ENCODE measurements at regions not wholly inside any gene's neighbourhood (a gene's known extent, or its start where the extent isn't known, plus 50 kb on each side); places are given as distances from the start of the nearest gene placed in this dataset.

- no peak for TF ChIP-seq CSDC2 (CRISPR knock-in tag; IDR thresholded peaks at IDR 0.05)
- no peak for TF ChIP-seq ZNF70 (CRISPR knock-in tag; IDR thresholded peaks at IDR 0.05)
- no peak for TF ChIP-seq SNAI2 (CRISPR knock-in tag; IDR thresholded peaks at IDR 0.05)
- TF ChIP-seq RARB (CRISPR knock-in tag; IDR thresholded peaks at IDR 0.05): no peak
- no peak for TF ChIP-seq BACH2 (CRISPR knock-in tag; IDR thresholded peaks at IDR 0.05; ENCODE audit: borderline replicate concordance)
- TF ChIP-seq ZNF8 (CRISPR knock-in tag; IDR thresholded peaks at IDR 0.05): no peak
- TF ChIP-seq CSRNP3 (CRISPR knock-in tag; IDR thresholded peaks at IDR 0.05): no peak
- no peak for TF ChIP-seq TOX (CRISPR knock-in tag; IDR thresholded peaks at IDR 0.05; ENCODE audit: borderline replicate concordance)
Observed at GRCh38 chr18:73261243-73261642, 393.5 kb upstream of the NETO1 start.

GRCh38 chr18:73258375-73259087 lies 390.7 kb upstream of the NETO1 start:
- no peak for ATAC-seq
- TF ChIP-seq ZC3H10 (CRISPR knock-in tag; IDR thresholded peaks at IDR 0.05) (no peak), CSDC2 (CRISPR knock-in tag; IDR thresholded peaks at IDR 0.05) (no peak), POU6F1 (CRISPR knock-in tag; IDR thresholded peaks at IDR 0.05; ENCODE audit: borderline replicate concordance, low read depth) (no peak), PATZ1 (CRISPR knock-in tag; IDR thresholded peaks at IDR 0.05; ENCODE audit: borderline replicate concordance) (no peak), GLIS3 (CRISPR knock-in tag; IDR thresholded peaks at IDR 0.05) (no peak), PPARA (CRISPR knock-in tag; IDR thresholded peaks at IDR 0.05; ENCODE audit: borderline replicate concordance) (no peak), ESRRG (CRISPR knock-in tag; IDR thresholded peaks at IDR 0.05) (no peak), ZNF565 (CRISPR knock-in tag; conservative IDR thresholded peaks at IDR 0.05; ENCODE audit: low read depth) (no peak), TCF4 (CRISPR knock-in tag; IDR thresholded peaks at IDR 0.05; ENCODE audit: borderline replicate concordance) (no peak), ISL1 (CRISPR knock-in tag; IDR thresholded peaks at IDR 0.05) (no peak), CSRNP3 (CRISPR knock-in tag; IDR thresholded peaks at IDR 0.05) (no peak), ARNTL (CRISPR knock-in tag; IDR thresholded peaks at IDR 0.05; ENCODE audit: borderline replicate concordance, low read depth) (no peak), SNAI2 (CRISPR knock-in tag; IDR thresholded peaks at IDR 0.05) (no peak)

More at GRCh38 chr18:73261243-73261642, 393.5 kb upstream of the NETO1 start:
- ATAC-seq: no peak

- ATAC-seq: no peak
- TF ChIP-seq CSRNP3 (CRISPR knock-in tag; IDR thresholded peaks at IDR 0.05): no peak
- TF ChIP-seq POU6F1 (CRISPR knock-in tag; IDR thresholded peaks at IDR 0.05; ENCODE audit: borderline replicate concordance, low read depth): no peak
- TF ChIP-seq CSDC2 (CRISPR knock-in tag; IDR thresholded peaks at IDR 0.05): no peak
- no peak for TF ChIP-seq PATZ1 (CRISPR knock-in tag; IDR thresholded peaks at IDR 0.05; ENCODE audit: borderline replicate concordance)
- TF ChIP-seq ZNF70 (CRISPR knock-in tag; IDR thresholded peaks at IDR 0.05): no peak
- TF ChIP-seq ARNTL (CRISPR knock-in tag; IDR thresholded peaks at IDR 0.05; ENCODE audit: borderline replicate concordance, low read depth): no peak
- TF ChIP-seq OSR1 (CRISPR knock-in tag; IDR thresholded peaks at IDR 0.05): no peak
- no peak for TF ChIP-seq RARB (CRISPR knock-in tag; IDR thresholded peaks at IDR 0.05)
- TF ChIP-seq GLIS3 (CRISPR knock-in tag; IDR thresholded peaks at IDR 0.05): no peak
- TF ChIP-seq ISL1 (CRISPR knock-in tag; IDR thresholded peaks at IDR 0.05): no peak
- no peak for TF ChIP-seq CREB5 (CRISPR knock-in tag; IDR thresholded peaks at IDR 0.05; ENCODE audit: low read depth)
- TF ChIP-seq TCF4 (CRISPR knock-in tag; IDR thresholded peaks at IDR 0.05; ENCODE audit: borderline replicate concordance): no peak
- no peak for TF ChIP-seq BACH2 (CRISPR knock-in tag; IDR thresholded peaks at IDR 0.05; ENCODE audit: borderline replicate concordance)
- TF ChIP-seq ESRRG (CRISPR knock-in tag; IDR thresholded peaks at IDR 0.05): no peak
- no peak for TF ChIP-seq PPARA (CRISPR knock-in tag; IDR thresholded peaks at IDR 0.05; ENCODE audit: borderline replicate concordance)
Observed at GRCh38 chr18:73254564-73254963, 386.8 kb upstream of the NETO1 start.
